GM12875 (cell line): ENCODE measurements at regions not wholly inside any gene's neighbourhood (a gene's known extent, or its start where the extent isn't known, plus 50 kb on each side); places are given as distances from the start of the nearest gene placed in this dataset.

Experiments used
- H3K4me3 ChIP-seq: one replicate; pipeline ENCODE4 v1.5.1; 2011; ENCODE audit warnings: low read depth, low read length, control low read depth
- TF ChIP-seq, protein P1 (sequence below): IDR thresholded peaks from 2 replicates; pipeline ENCODE4 v1.5.1; 2011; ENCODE audit warnings: low read depth, mild to moderate bottlenecking, control low read depth, inconsistent platforms, low read length, moderate library complexity, borderline replicate concordance; ENCODE audit not compliant: insufficient read depth

DNA sequence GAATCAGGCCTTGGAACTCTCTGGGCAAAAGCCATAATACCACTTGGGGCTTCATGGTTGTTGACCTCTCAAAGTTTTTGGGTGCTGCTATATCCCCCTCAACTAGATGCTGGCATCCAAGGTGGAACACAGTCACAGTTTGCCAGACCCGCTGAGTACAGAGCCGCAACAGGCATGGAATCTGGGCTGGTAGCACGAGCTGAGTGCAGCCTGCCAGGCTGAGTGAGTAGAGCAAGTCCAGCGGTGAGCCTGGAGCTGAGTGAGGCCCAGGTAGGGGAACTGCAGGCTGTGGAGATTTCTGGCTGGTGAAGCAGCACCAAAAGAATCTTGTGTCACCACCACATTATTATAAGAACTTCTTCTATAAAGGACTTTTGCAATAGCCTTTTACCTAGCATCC is 192.6 kb downstream of the PCDH17 start:
- TF ChIP-seq, protein P1, sequence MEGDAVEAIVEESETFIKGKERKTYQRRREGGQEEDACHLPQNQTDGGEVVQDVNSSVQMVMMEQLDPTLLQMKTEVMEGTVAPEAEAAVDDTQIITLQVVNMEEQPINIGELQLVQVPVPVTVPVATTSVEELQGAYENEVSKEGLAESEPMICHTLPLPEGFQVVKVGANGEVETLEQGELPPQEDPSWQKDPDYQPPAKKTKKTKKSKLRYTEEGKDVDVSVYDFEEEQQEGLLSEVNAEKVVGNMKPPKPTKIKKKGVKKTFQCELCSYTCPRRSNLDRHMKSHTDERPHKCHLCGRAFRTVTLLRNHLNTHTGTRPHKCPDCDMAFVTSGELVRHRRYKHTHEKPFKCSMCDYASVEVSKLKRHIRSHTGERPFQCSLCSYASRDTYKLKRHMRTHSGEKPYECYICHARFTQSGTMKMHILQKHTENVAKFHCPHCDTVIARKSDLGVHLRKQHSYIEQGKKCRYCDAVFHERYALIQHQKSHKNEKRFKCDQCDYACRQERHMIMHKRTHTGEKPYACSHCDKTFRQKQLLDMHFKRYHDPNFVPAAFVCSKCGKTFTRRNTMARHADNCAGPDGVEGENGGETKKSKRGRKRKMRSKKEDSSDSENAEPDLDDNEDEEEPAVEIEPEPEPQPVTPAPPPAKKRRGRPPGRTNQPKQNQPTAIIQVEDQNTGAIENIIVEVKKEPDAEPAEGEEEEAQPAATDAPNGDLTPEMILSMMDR: no peak
- H3K4me3 ChIP-seq: no peak overlapping the region

DNA sequence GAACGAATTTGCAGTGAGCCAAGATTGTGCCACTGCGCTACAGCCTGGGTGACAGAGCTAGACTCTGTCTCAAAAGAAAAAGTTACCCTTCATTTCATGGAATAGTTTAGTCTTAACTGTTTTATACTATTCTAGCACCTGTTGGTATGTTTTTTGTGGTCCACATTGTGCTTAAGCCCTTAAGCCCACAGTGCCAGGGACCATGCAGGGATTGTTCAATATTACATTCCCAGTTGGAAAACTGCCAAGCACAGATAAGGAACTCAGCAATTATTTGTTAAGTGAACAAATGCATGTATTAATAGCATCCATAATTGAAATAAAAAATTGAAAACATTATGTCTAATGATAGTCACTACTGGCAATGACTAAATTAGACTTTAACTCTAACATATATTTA is 193.5 kb downstream of the PCDH17 start:
- TF ChIP-seq, protein P1: no peak
- H3K4me3 ChIP-seq: no peak overlapping the region

DNA sequence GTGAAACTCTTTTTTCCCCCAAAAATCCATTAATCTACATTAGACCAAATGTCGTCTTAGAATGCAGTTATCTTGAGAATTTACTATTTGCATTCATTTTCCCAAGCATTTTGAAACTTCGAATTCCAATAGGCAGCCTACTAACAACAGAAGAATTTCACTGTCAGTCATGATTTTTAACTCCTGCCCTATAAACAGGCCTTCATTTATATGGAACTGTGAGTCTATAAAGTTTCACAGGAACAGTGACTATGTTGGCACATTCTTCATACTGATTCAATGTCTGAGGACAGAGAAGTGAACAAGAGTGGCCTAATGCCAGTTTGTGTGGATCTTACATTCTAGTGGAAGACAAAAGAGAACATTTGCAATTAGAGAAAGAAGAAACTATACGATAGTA is 198.0 kb downstream of the PCDH17 start:
- H3K4me3 ChIP-seq: no peak overlapping the region
- TF ChIP-seq, protein P1: no peak

DNA sequence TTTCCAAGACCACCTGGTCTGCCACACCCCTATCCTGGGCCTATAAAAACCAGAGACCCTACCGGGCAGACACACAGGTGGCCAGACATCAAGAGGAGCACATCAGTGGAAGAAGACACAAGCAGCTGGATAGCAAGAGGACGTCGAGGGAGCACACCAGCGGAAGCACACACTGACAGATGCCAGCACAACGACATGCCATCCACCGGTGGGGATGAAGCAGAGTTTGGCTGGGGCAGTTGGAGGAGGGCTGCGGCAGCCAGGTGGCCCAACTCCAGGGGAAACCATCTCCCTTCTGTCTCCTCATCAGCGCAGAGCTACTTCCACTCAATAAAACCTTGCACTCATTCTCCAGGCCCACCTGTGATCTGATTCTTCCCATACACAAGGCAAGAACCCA is 200.6 kb downstream of the PCDH17 start:
- TF ChIP-seq, protein P1: no peak
- no peak overlapping the region for H3K4me3 ChIP-seq

- no peak overlapping the region for H3K4me3 ChIP-seq
- TF ChIP-seq, protein P1: no peak
These were observed 206.3 kb downstream of the PCDH17 start for GRCh38 chr13:57837801-57838200.

GRCh38 chr13:57843521-57843920 is 212.0 kb downstream of the PCDH17 start:
- TF ChIP-seq, protein P1: no peak
- H3K4me3 ChIP-seq: no peak overlapping the region

GRCh38 chr13:57846600-57847173 is 215.1 kb downstream of the PCDH17 start:
- TF ChIP-seq, protein P1: no peak
- H3K4me3 ChIP-seq: no peak overlapping the region
